GM06990 (cell line): ENCODE measurements at regions not wholly inside any gene's neighbourhood (a gene's known extent, or its start where the extent isn't known, plus 50 kb on each side); places are given as distances from the start of the nearest gene placed in this dataset.

ENCODE experiments used
- DNase-seq: peaks from one replicate; pipeline ENCODE4 v3.0.0-alpha.2; 2011; ENCODE audit not compliant: insufficient read length; ENCODE audit errors: extremely low read depth
- H3K27me3 ChIP-seq: replicated peaks from 2 replicates; pipeline ENCODE4 v1.6.0; 2011; ENCODE audit warnings: low read length; ENCODE audit not compliant: control insufficient read depth, insufficient read depth
- H3K36me3 ChIP-seq: 2 replicates; pipeline ENCODE4 v1.5.1; 2011; ENCODE audit warnings: low read length; ENCODE audit not compliant: control insufficient read depth, insufficient read depth
- H3K4me3 ChIP-seq: replicated peaks from 2 replicates; pipeline ENCODE4 v1.5.1; 2011; ENCODE audit warnings: low read depth, mild to moderate bottlenecking, control low read depth, low read length
- CTCF ChIP-seq: IDR thresholded peaks from 2 replicates; pipeline ENCODE4 v1.5.1; 2011; ENCODE audit warnings: low read length, control low read depth, mild to moderate bottlenecking, inconsistent platforms; ENCODE audit not compliant: insufficient read depth, poor library complexity, severe bottlenecking

DNA sequence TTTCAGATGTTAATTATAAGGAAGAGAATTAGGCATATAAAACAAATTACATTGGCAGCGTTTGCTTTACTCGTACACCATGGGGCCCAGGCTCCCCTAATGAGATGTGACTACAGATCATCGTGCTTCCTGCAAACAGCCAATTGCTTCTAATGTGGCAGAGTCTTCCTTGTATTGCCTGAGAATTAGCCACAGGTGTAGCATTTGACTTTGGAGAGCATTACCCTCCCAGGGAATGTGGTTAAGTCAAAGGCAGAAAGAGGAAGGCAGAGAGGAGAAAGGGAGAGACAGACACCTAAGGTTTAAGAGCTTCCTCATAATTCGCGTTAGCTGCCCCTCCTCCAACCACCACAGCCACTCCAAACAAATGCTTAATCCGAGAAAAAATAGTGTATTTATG is 97.0 kb downstream of the MID1IP1 start:
- DNase-seq: no peak
- Histone ChIP-seq H3K36me3 (no peaks in the 10 kb centered on the region), H3K27me3 (no peaks in the 10 kb centered on the region), H3K4me3 (no peak overlapping the region)
- no peak for TF ChIP-seq CTCF

DNA sequence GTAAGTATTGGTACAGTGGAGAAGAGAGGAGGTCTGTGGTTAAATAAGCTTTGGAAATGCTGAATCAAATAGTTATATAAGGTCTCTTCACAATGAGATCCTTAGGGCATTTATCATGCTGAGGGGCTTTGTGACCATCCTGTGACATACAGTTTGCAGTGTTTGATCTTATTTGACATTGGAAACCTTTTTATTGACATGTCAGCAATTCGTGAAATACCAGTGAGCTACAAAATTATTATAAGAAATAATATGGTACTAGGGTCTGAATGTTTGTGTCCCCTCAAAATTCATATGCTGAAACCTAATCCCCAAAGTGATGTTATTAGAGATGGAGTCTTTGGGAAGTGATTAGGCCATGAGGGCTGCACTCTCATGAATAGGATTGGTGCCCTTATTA is 98.4 kb downstream of the MID1IP1 start:
- Histone ChIP-seq H3K27me3 (no peaks in the 10 kb centered on the region), H3K36me3 (no peaks in the 10 kb centered on the region), H3K4me3 (no peak overlapping the region)
- TF ChIP-seq CTCF: no peak
- no peak for DNase-seq

DNA sequence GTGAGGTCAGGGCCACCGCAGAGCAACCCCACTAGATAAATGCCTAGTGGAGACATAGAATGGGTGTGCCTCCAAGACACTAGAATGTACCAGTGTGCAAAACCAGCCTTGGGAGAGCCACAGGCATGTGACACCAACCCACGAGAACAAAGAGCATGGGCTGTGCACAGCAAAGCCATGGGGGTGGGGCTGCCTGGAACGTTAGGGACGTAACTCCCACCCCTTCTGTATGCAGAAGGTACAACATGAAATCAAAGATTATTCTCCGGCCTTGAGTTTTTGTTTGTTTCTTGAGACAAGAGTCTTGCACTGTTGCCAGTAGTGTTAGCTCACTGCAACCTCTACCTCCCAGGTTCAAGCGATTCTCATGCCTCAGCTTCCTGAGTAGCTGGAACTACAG is 99.5 kb downstream of the MID1IP1 start:
- H3K4me3 ChIP-seq: no peak overlapping the region
- DNase-seq: no peak
- TF ChIP-seq CTCF: no peak
- no peaks in the 10 kb centered on the region for H3K27me3 ChIP-seq
- H3K36me3 ChIP-seq: no peaks in the 10 kb centered on the region

DNA sequence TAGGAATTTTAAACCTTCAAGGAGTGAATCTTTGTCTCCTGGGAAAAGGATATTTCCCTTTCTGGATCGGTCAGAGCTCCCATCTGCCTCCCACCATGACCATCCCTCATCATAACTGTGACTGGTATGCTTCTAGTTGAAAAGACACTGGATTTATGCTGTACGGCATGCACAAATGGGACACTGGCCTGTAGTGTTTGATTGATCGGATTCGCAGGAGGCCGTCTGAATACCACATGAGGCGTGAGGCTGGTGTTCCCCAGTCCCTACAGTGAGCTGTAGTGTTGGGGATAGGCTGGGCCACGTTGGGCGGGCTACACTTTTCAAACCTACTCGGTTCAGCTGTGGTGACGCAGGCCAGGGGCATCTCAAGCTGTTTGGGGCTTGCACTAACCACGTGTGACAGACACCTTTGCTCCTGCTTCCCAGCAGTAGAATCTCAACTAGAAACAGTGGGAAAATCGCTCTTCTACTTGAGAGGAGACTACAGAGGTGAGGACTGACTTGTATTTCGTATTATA is 101.8 kb downstream of the MID1IP1 start:
- Histone ChIP-seq H3K27me3 (no peaks in the 10 kb centered on the region), H3K4me3 (no peak overlapping the region), H3K36me3 (no peaks in the 10 kb centered on the region)
- DNase-seq: no peak
- no peak for TF ChIP-seq CTCF

DNA sequence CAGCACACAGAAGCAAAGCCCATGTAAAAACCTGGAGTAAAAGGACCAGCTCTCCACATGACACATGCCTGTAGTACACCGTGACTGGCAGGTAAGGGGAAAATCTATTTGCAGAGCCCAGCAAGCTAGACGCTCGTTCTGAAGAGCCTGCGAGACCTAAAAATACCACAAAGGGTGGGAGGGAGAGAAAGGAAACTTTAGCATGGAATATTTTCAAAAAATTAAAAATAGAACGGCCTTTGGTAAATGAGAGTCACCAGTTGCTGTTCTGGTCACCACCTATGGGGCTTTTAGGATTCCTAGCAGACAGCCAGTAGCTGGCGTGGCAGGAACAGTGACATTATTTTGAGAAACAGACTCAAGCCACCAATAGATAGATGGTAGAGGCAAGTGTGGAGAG is 115.5 kb downstream of the MID1IP1 start:
- Histone ChIP-seq H3K4me3 (no peak overlapping the region), H3K27me3 (no peaks in the 10 kb centered on the region), H3K36me3 (no peaks in the 10 kb centered on the region)
- DNase-seq: no peak
- no peak for TF ChIP-seq CTCF

- no peak overlapping the region for H3K4me3 ChIP-seq
- no peak for TF ChIP-seq CTCF
- no peak for DNase-seq
- no peaks in the 10 kb centered on the region for H3K27me3 ChIP-seq
- H3K36me3 ChIP-seq: no peaks in the 10 kb centered on the region
These were observed 116.7 kb downstream of the MID1IP1 start for GRCh38 chrX:38917954-38918353.
